Kidney (tissue), 13 donors: ENCODE measurements at regions not wholly inside any gene's neighbourhood (a gene's known extent, or its start where the extent isn't known, plus 50 kb on each side); places are given as distances from the start of the nearest gene placed in this dataset. TPM values are rescaled to one million over a fixed set of nuclear protein-coding genes. Genes with fewer than 3 reads are reported as not detected.

ENCODE experiments used
- DNase-seq, 5 donors: peaks; one replicate each; pipeline ENCODE4 v3.0.0-alpha.2; 2013 to 2020
- FAIRE-seq: peaks from 2 replicates; lab custom pipeline; 2012; peaks lifted over from hg19 to GRCh38; lab: Jason Lieb, UNC
- H3K27ac ChIP-seq, 2 donors: one replicate each; pipeline ENCODE4 v1.7.0; 2013; ENCODE audit warnings: low read depth in 2 of 2, low read length in 2 of 2, inconsistent platforms in 1 of 2
- H3K27me3 ChIP-seq: one replicate; pipeline ENCODE4 v1.7.1; 2013; ENCODE audit warnings: low read length, inconsistent platforms; ENCODE audit not compliant: control insufficient read depth, insufficient read depth
- H3K36me3 ChIP-seq, 3 donors: one replicate each; pipeline versions ENCODE4 v1.7.0 to v1.7.1; 2013; ENCODE audit warnings: low read length in 3 of 3, control low read depth in 1 of 3, inconsistent platforms in 1 of 3; ENCODE audit not compliant: insufficient read depth in 3 of 3, control insufficient read depth in 2 of 3
- H3K4me1 ChIP-seq, 3 donors: one replicate each; pipeline versions ENCODE4 v1.7.0 to v1.7.1; 2013; ENCODE audit warnings: low read length in 3 of 3, inconsistent platforms in 1 of 3, low read depth in 1 of 3; ENCODE audit not compliant: control insufficient read depth in 2 of 3, insufficient read depth in 2 of 3
- H3K4me3 ChIP-seq, 3 donors: one replicate each; pipeline versions ENCODE4 v1.7.0 to v1.8.1; 2013; ENCODE audit warnings: low read length in 3 of 3, control low read depth in 1 of 3, inconsistent platforms in 1 of 3
- H3K9ac ChIP-seq, 3 donors: one replicate each; pipeline versions ENCODE4 v1.7.0 to v1.7.1; 2013; ENCODE audit warnings: low read length in 3 of 3, control low read depth in 1 of 3, inconsistent platforms in 1 of 3
- H3K9me3 ChIP-seq, 3 donors: one replicate each; pipeline versions ENCODE4 v1.7.0 to v1.7.1; 2013; ENCODE audit warnings: low read length in 3 of 3, control low read depth in 1 of 3, inconsistent platforms in 1 of 3; ENCODE audit not compliant: control insufficient read depth in 2 of 3, insufficient read depth in 1 of 3
- intact Hi-C: fragments of 100-400 bp; cut with DNase I; formaldehyde crosslinking; loops from one replicate; pipeline ENCODE4 v1.11.1; 2022
- microRNA-seq: library from miRNA; unstranded; fragments of <30 nt; microRNA quantifications from one replicate; pipeline ENCODE4 v1.2.0, GENCODE V29; 2020
- TF ChIP-seq, protein P1 (sequence below): IDR thresholded peaks from 3 replicates; pipeline ENCODE4 v1.5.1; 2012; ENCODE audit warnings: mild to moderate bottlenecking, moderate library complexity, borderline replicate concordance; ENCODE audit not compliant: insufficient read depth; ENCODE audit errors: extremely low read depth
- donor health status: control.
- donor health status: control.
- donor health status: control.
- donor health status: control.
- donor health status: control.
- donor health status: DM: yes; HTN: yes; CAD: no.
- donor health status: Normal renal cell carcinoma (clear cell type).

GRCh38 chr9:119420231-119420630, 51.0 kb upstream of the BRINP1 start:
- TF ChIP-seq, protein P1, sequence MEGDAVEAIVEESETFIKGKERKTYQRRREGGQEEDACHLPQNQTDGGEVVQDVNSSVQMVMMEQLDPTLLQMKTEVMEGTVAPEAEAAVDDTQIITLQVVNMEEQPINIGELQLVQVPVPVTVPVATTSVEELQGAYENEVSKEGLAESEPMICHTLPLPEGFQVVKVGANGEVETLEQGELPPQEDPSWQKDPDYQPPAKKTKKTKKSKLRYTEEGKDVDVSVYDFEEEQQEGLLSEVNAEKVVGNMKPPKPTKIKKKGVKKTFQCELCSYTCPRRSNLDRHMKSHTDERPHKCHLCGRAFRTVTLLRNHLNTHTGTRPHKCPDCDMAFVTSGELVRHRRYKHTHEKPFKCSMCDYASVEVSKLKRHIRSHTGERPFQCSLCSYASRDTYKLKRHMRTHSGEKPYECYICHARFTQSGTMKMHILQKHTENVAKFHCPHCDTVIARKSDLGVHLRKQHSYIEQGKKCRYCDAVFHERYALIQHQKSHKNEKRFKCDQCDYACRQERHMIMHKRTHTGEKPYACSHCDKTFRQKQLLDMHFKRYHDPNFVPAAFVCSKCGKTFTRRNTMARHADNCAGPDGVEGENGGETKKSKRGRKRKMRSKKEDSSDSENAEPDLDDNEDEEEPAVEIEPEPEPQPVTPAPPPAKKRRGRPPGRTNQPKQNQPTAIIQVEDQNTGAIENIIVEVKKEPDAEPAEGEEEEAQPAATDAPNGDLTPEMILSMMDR = no peak
- no peak overlapping the region for H3K9ac ChIP-seq
- intact Hi-C loops = no loop called here
- DNase-seq (no peak), FAIRE-seq (no peak)
- H3K9me3 ChIP-seq = no peaks in the 10 kb centered on the region
- no peak overlapping the region for H3K4me3 ChIP-seq
- no peak overlapping the region for H3K27ac ChIP-seq
- no peaks in the 10 kb centered on the region for H3K36me3 ChIP-seq
- no peaks in the 10 kb centered on the region for H3K27me3 ChIP-seq
- no peaks in the 10 kb centered on the region for H3K4me1 ChIP-seq

Small RNA genes lying in the stretch of these regions (microRNA-seq; reads per million reads assigned to microRNA genes)
- gene MIR147A = not detected
